ENCODE measurements at regions not wholly inside any gene's neighbourhood (a gene's known extent, or its start where the extent isn't known, plus 50 kb on each side); places are given as distances from the start of the nearest gene placed in this dataset.

GRCh38 chr21:38912789-38913119 lies 107.0 kb downstream of the ETS2 start:
- TF ChIP-seq POLR2A (IDR thresholded peaks at IDR 0.05) (no peak), CTCF (IDR thresholded peaks at IDR 0.05) (no peak)

Measured in body of pancreas (tissue), 4 donors.